ENCODE measurements at regions not wholly inside any gene's neighbourhood (a gene's known extent, or its start where the extent isn't known, plus 50 kb on each side); places are given as distances from the start of the nearest gene placed in this dataset.

DNA sequence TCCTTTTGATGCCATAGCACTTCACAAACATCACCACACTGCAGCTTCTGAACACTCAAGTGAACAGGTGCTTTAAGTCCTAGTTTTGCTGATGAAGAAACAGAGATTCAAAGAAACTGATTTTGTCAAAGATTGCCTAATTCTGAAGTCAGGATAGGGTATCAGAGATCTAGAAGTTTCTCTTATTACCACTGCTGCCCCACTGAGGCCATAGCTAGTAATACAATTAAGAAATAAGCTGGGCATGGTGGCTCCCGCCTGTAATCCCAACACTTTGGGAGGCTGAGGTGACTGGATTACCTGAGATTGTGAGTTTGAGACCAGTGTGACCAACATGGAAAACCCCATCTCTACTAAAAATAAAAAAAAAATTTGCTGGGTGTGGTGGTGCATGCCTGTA is 458.3 kb upstream of the SEL1L start:
- H4K20me1 ChIP-seq (ENCODE audit: insufficient read depth, low read length), result no peaks in the 10 kb centered on the region
- peaks cover 9% of the 10 kb centered on the region for H3K4me1 Mint-ChIP-seq
- no peaks in the 10 kb centered on the region for H3K36me3 ChIP-seq (replicated peaks in 1 of 2; ENCODE audit: control insufficient read depth in 1 of 2, insufficient read depth in 2 of 2, low read length in 2 of 2)
- no peak overlapping the region for H2AFZ ChIP-seq (ENCODE audit: insufficient read depth, low read depth, low read length, poor library complexity, severe bottlenecking)
- H3K9me3 ChIP-seq (replicated peaks in 1 of 2; ENCODE audit: control insufficient read depth in 1 of 2, insufficient read depth in 1 of 2, low read length in 2 of 2), result no peaks in the 10 kb centered on the region
- intact Hi-C loops (cut with micrococcal nuclease), result no loop called here
- H3K9me3 Mint-ChIP-seq, result peaks cover 0 to 2% (median 0%) of the 10 kb centered on the region in 7 donors
- no peaks in the 10 kb centered on the region for H3K27me3 Mint-ChIP-seq (ENCODE audit: low read depth in 3 of 3)
- H3K27ac ChIP-seq (ENCODE audit: low read depth in 1 of 2, low read length in 2 of 2), result no peak overlapping the region
- H3K9ac ChIP-seq (ENCODE audit: insufficient read depth, low read length, poor library complexity, severe bottlenecking), result no peak overlapping the region
- no peak overlapping the region for H3K4me3 ChIP-seq (replicated peaks in 1 of 3; ENCODE audit: low read depth in 2 of 3, low read length in 3 of 3)
- peaks cover 9 to 12% of the 10 kb centered on the region in 2 donors for H3K4me1 ChIP-seq (ENCODE audit: control insufficient read depth in 1 of 2, insufficient read depth in 2 of 2, low read length in 2 of 2)
- no peaks in the 10 kb centered on the region for H3K27me3 ChIP-seq (ENCODE audit: control insufficient read depth in 2 of 2, insufficient read depth in 2 of 2, low read length in 2 of 2)
- H3K4me3 Mint-ChIP-seq, result no peak overlapping the region
- no peak for DNase-seq
- H3K4me2 ChIP-seq (replicated peaks; ENCODE audit: extremely low read depth, low read length, poor library complexity, severe bottlenecking), result no peak overlapping the region
- H3K27ac Mint-ChIP-seq, result no peak overlapping the region
- TF ChIP-seq CTCF (IDR thresholded peaks at IDR 0.05), result no peak
- WGBS (ENCODE audit: insufficient coverage), result no CpG with 5 or more reads among the region's 1 CpG
- no peaks in the 10 kb centered on the region for H3K36me3 Mint-ChIP-seq
- no peaks in the 10 kb centered on the region for H3K79me2 ChIP-seq (ENCODE audit: insufficient read depth, low read length)

GRCh38 chr14:81993432-81993831 is 459.8 kb upstream of the SEL1L start:
- intact Hi-C loops (cut with micrococcal nuclease), result no loop called here
- Histone ChIP-seq H3K79me2 (ENCODE audit: insufficient read depth, low read length) (no peaks in the 10 kb centered on the region), H3K9ac (ENCODE audit: insufficient read depth, low read length, poor library complexity, severe bottlenecking) (no peak overlapping the region), H4K20me1 (ENCODE audit: insufficient read depth, low read length) (no peaks in the 10 kb centered on the region), H3K9me3 (replicated peaks in 1 of 2; ENCODE audit: control insufficient read depth in 1 of 2, insufficient read depth in 1 of 2, low read length in 2 of 2) (no peaks in the 10 kb centered on the region), H3K36me3 (replicated peaks in 1 of 2; ENCODE audit: control insufficient read depth in 1 of 2, insufficient read depth in 2 of 2, low read length in 2 of 2) (no peaks in the 10 kb centered on the region), H3K27ac (ENCODE audit: low read depth in 1 of 2, low read length in 2 of 2) (no peak overlapping the region), H3K27me3 (ENCODE audit: control insufficient read depth in 2 of 2, insufficient read depth in 2 of 2, low read length in 2 of 2) (no peaks in the 10 kb centered on the region), H2AFZ (ENCODE audit: insufficient read depth, low read depth, low read length, poor library complexity, severe bottlenecking) (no peak overlapping the region), H3K4me3 (replicated peaks in 1 of 3; ENCODE audit: low read depth in 2 of 3, low read length in 3 of 3) (no peak overlapping the region), H3K4me1 (ENCODE audit: control insufficient read depth in 1 of 2, insufficient read depth in 2 of 2, low read length in 2 of 2) (peaks cover 9 to 12% of the 10 kb centered on the region in 2 donors), H3K4me2 (replicated peaks; ENCODE audit: extremely low read depth, low read length, poor library complexity, severe bottlenecking) (no peak overlapping the region)
- Mint-ChIP-seq H3K9me3 (peaks cover 0 to 5% (median 0%) of the 10 kb centered on the region in 7 donors), H3K27ac (no peak overlapping the region), H3K4me1 (peaks cover 9% of the 10 kb centered on the region), H3K27me3 (ENCODE audit: low read depth in 3 of 3) (no peaks in the 10 kb centered on the region), H3K4me3 (no peak overlapping the region), H3K36me3 (no peaks in the 10 kb centered on the region)
- no peak for DNase-seq
- no CpG with 5 or more reads among the region's 3 CpGs for WGBS (ENCODE audit: insufficient coverage)
- no peak for TF ChIP-seq CTCF (IDR thresholded peaks at IDR 0.05)

All from CD14-positive monocyte (primary cell).